ENCODE measurements at regions not wholly inside any gene's neighbourhood (a gene's known extent, or its start where the extent isn't known, plus 50 kb on each side); places are given as distances from the start of the nearest gene placed in this dataset.

- TF ChIP-seq PBX3 (IDR thresholded peaks at IDR 0.05; ENCODE audit: insufficient replicate concordance, low read depth, low read length) = no peak
- TF ChIP-seq ESRRA (IDR thresholded peaks at IDR 0.05; ENCODE audit: low read length) = no peak
- TF ChIP-seq STAT3 (IDR thresholded peaks at IDR 0.05; ENCODE audit: low read depth, low read length) = no peak
- no peak for TF ChIP-seq BCLAF1 (IDR thresholded peaks at IDR 0.05)
- TF ChIP-seq E4F1 (IDR thresholded peaks at IDR 0.05; ENCODE audit: borderline replicate concordance, partially characterized antibody) = no peak
- no peak for TF ChIP-seq FOXM1 (IDR thresholded peaks at IDR 0.05; ENCODE audit: low read depth, low read length)
- no peak for TF ChIP-seq MAX (IDR thresholded peaks at IDR 0.05; ENCODE audit: low read depth, low read length)
- TF ChIP-seq BCL11A (IDR thresholded peaks at IDR 0.05; ENCODE audit: low read depth, low read length) = no peak
These were observed 85.1 kb downstream of the TMEM237 start (continued) for GRCh38 chr2:201558232-201558631.
